Brain microvascular endothelial cell (primary cell): ENCODE measurements at regions not wholly inside any gene's neighbourhood (a gene's known extent, or its start where the extent isn't known, plus 50 kb on each side); places are given as distances from the start of the nearest gene placed in this dataset.

ENCODE experiments used
- DNase-seq: peaks from one replicate; pipeline ENCODE4 v3.0.0-alpha.2; 2020
- H3K27ac ChIP-seq: fragments of 250-450 bp; sonication (Bioruptor Pico); 2 replicates; pipeline ENCODE4 v1.5.1; 2020; ENCODE audit warnings: mild to moderate bottlenecking, moderate library complexity
- H3K27me3 ChIP-seq: fragments of 250-450 bp; sonication (Bioruptor Pico); replicated peaks from 2 replicates; pipeline ENCODE4 v1.5.1; 2020; ENCODE audit warnings: mild to moderate bottlenecking
- H3K36me3 ChIP-seq: fragments of 250-450 bp; sonication (Bioruptor Pico); replicated peaks from 2 replicates; pipeline ENCODE4 v1.5.1; 2020; ENCODE audit warnings: mild to moderate bottlenecking
- H3K4me3 ChIP-seq: 2 replicates; pipeline ENCODE4 v1.5.1; 2011; ENCODE audit warnings: low read depth, mild to moderate bottlenecking, control low read depth, low read length, moderate library complexity
- in situ Hi-C: cut with HindIII; loops from 2 replicates; pipeline ENCODE4 v1.10.0; 2017; ENCODE audit warnings: low sequenced_read_pairs, low pct_ligation_motif_present
- TF ChIP-seq, protein P1 (sequence below): IDR thresholded peaks from 2 replicates; pipeline ENCODE4 v1.5.1; 2011; ENCODE audit warnings: low read depth, mild to moderate bottlenecking, moderate library complexity, low read length, control low read depth, inconsistent platforms; ENCODE audit errors: missing control alignments

DNA sequence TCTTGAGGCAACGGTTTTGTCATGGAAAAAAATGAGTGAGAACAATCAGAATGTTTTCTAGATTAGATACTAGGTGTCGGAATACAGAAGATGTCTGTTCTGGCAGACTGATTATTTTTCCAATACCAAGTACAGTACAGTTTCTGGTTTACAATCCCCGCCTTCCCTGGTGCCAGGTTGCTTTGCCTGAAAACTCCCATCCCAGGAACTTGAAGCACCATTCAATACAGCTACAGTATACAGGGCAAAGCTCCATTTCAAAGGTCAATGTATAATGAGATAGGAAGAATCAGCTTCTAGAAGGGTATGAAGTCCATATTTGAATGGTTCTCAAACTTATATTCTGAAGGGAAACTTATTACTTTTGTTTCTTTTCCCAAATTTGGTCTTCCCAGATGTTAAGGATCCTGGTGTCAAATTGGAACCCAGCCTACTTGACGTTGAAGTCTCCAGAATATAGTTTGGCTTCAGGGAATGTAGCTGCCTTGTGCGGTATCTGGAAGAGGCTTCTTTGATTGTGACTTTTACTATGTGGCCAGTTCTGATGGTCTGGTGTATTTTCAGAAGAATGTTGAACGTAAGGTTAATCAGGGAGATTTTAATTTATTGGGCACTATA is 238.0 kb upstream of the ATP2B1 start:
- Histone ChIP-seq H3K4me3 (no peak overlapping the region), H3K27me3 (no peaks in the 10 kb centered on the region), H3K27ac (no peak overlapping the region), H3K36me3 (no peaks in the 10 kb centered on the region)
- TF ChIP-seq, protein P1, sequence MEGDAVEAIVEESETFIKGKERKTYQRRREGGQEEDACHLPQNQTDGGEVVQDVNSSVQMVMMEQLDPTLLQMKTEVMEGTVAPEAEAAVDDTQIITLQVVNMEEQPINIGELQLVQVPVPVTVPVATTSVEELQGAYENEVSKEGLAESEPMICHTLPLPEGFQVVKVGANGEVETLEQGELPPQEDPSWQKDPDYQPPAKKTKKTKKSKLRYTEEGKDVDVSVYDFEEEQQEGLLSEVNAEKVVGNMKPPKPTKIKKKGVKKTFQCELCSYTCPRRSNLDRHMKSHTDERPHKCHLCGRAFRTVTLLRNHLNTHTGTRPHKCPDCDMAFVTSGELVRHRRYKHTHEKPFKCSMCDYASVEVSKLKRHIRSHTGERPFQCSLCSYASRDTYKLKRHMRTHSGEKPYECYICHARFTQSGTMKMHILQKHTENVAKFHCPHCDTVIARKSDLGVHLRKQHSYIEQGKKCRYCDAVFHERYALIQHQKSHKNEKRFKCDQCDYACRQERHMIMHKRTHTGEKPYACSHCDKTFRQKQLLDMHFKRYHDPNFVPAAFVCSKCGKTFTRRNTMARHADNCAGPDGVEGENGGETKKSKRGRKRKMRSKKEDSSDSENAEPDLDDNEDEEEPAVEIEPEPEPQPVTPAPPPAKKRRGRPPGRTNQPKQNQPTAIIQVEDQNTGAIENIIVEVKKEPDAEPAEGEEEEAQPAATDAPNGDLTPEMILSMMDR = no peak
- in situ Hi-C loops = no loop called here
- no peak for DNase-seq

DNA sequence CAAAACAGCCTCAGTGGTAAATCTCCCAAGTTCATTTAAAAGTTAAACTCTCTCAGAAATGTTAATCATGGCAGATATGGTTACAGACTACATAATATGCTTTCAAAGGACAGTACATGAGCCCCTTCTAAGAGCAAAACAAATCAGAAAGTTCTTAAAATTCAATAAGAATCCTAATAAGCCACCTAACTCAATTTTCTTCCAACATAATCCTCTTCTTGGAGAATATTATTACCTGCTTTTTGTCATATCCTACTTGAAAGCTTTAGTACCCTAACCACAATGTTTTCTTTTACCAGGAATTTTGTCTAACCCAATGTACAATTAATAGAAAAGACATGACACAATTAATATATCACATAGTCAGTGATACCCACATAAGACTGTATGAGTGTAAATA is 236.5 kb upstream of the ATP2B1 start:
- DNase-seq = no peak
- no peak overlapping the region for H3K27ac ChIP-seq

DNA sequence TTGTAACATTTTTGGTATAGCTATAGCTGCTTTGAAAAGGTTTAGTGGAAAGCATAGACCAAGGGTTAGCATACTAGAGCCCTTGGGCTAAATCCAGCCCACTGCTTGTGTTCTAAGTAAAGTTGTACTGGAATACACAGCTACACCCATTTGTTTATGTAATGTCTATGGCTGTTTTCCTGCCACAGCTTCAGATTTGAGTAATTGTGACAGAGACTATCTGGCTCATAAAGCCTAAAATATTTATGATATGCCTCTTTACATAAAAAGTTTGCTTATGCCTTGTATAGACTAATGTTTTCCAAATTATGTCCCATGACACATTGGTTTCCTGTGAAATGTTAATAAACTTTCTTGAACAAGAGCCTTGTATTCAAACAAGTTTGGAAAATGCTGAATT is 234.8 kb upstream of the ATP2B1 start:
- Histone ChIP-seq H3K36me3 (no peaks in the 10 kb centered on the region), H3K27me3 (no peaks in the 10 kb centered on the region), H3K4me3 (no peak overlapping the region), H3K27ac (no peak overlapping the region)
- TF ChIP-seq, protein P1 = no peak
- in situ Hi-C loops = no loop called here
- no peak for DNase-seq

More for the DNA sequence above, 236.5 kb upstream of the ATP2B1 start:
- TF ChIP-seq, protein P1 = no peak
- in situ Hi-C loops = no loop called here
- H3K27me3 ChIP-seq = no peaks in the 10 kb centered on the region
- no peaks in the 10 kb centered on the region for H3K36me3 ChIP-seq
- H3K4me3 ChIP-seq = no peak overlapping the region

DNA sequence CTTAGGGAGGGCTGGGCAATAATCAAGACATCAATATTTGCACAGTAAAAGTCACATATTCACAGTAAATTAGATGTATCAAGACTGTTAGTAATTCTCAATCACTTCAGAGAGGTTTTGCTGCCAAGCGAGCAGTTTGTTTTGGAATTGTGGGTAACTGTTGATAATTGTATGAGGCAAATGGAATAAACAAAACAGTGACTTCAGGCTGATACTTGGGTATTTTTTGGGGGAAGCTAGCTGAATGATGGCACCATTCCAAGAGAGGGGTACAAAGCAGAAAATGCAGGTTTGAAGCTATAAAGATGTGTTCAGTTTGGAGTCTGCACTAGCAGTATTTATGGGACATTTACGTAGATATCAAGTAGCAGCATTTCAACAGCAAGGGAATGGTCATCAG is 232.8 kb upstream of the ATP2B1 start:
- no peaks in the 10 kb centered on the region for H3K36me3 ChIP-seq
- no peak overlapping the region for H3K4me3 ChIP-seq
- DNase-seq = no peak
- no peaks in the 10 kb centered on the region for H3K27me3 ChIP-seq
- TF ChIP-seq, protein P1 = no peak
- no peak overlapping the region for H3K27ac ChIP-seq
- in situ Hi-C loops = no loop called here

DNA sequence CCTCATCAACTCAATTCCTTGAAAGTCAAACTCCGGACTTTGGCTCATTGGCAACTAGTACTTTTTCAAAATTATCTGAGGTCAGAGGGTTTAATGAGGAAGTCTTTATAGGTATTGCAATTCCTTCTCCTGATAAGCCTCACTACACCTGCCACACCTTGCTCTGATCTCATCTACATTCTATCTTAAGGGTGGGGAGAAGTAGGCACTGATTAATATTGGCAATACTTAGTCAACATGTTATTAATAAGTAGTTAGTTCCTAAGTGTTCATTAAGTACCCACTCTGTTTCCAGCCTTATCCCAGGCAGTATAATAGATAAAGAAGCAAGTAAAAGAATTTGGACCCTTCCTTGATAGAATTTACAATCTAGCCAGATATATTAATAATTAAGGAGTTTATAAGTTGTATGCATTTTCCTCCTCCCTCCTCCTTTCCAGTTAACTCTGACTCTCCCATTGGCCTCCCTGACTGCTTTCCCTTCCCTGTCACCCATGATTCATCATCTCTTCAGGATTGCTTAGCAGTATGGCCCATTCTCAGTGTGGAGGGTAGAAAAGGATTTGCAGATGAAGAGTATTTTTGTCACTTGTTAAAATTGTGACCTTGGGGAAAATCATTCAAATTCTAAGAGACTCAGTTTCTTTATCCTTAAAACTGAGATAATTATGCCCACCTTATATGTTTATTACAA is 231.0 kb upstream of the ATP2B1 start:
- DNase-seq = no peak
- Histone ChIP-seq H3K27me3 (no peaks in the 10 kb centered on the region), H3K27ac (no peak overlapping the region), H3K36me3 (no peaks in the 10 kb centered on the region), H3K4me3 (no peak overlapping the region)
- in situ Hi-C loops = no loop called here
- TF ChIP-seq, protein P1 = no peak
